ENCODE measurements at regions not wholly inside any gene's neighbourhood (a gene's known extent, or its start where the extent isn't known, plus 50 kb on each side); places are given as distances from the start of the nearest gene placed in this dataset.

DNA sequence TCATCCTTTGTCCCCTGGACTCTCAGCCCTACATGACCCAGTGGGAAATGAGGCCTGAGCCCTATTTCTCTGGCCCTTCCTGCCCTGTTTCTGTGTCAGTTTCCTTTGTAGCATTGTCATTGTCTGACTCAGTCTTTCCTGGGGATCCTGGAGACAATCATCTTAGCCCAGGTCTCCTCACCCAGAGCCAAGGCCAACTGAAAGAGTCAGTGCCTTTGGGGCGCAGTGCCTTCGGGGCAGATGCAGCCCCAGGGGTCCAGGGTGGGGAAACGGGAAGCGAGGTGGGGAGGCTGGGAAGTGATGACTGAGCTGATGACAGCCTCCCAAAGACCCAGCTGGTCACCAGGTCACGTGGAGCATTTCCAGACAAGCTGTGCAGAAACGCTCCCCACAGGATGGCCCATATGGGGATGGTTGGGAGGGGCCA, 93.3 kb upstream of the SULF2 start:
- TF ChIP-seq CTCF (IDR thresholded peaks at IDR 0.05; ENCODE audit: borderline replicate concordance, extremely low read depth, low read length, poor library complexity, severe bottlenecking) = no peak
- Histone ChIP-seq H3K9ac (ENCODE audit: low read depth, low read length) (no peak overlapping the region), H3K4me1 (ENCODE audit: insufficient read depth, low read length) (no peaks in the 10 kb centered on the region), H3K9me3 (ENCODE audit: insufficient read depth, low read length, severe bottlenecking) (no peaks in the 10 kb centered on the region), H3K36me3 (ENCODE audit: insufficient read depth, low read length) (no peaks in the 10 kb centered on the region), H3K79me2 (ENCODE audit: insufficient read depth, low read length) (no peaks in the 10 kb centered on the region), H2AFZ (ENCODE audit: low read depth, low read length) (no peak overlapping the region), H3K4me2 (ENCODE audit: insufficient read depth, low read length) (no peak overlapping the region), H3K27ac (ENCODE audit: low read length) (no peak overlapping the region), H4K20me1 (ENCODE audit: insufficient read depth, low read length) (no peaks in the 10 kb centered on the region), H3K4me3 (ENCODE audit: low read depth in 1 of 2, low read length in 2 of 2) (no peak overlapping the region), H3K27me3 (ENCODE audit: insufficient read depth, low read length, poor library complexity) (no peaks in the 10 kb centered on the region)
- DNase-seq (no peak), ATAC-seq (ENCODE audit: insufficient read depth, low read depth) (no peak)

GRCh38 chr20:47876311-47877088, 91.2 kb upstream of the SULF2 start:
- Histone ChIP-seq H3K9ac (ENCODE audit: low read depth, low read length) (no peak overlapping the region), H3K27me3 (ENCODE audit: insufficient read depth, low read length, poor library complexity) (no peaks in the 10 kb centered on the region), H3K4me2 (ENCODE audit: insufficient read depth, low read length) (no peak overlapping the region), H3K4me3 (ENCODE audit: low read depth in 1 of 2, low read length in 2 of 2) (no peak overlapping the region), H3K4me1 (ENCODE audit: insufficient read depth, low read length) (no peaks in the 10 kb centered on the region), H3K9me3 (ENCODE audit: insufficient read depth, low read length, severe bottlenecking) (no peaks in the 10 kb centered on the region), H3K79me2 (ENCODE audit: insufficient read depth, low read length) (no peaks in the 10 kb centered on the region), H4K20me1 (ENCODE audit: insufficient read depth, low read length) (no peaks in the 10 kb centered on the region), H3K27ac (ENCODE audit: low read length) (no peak overlapping the region), H3K36me3 (ENCODE audit: insufficient read depth, low read length) (no peaks in the 10 kb centered on the region), H2AFZ (ENCODE audit: low read depth, low read length) (no peak overlapping the region)
- DNase-seq (no peak), ATAC-seq (ENCODE audit: insufficient read depth, low read depth) (no peak)
- TF ChIP-seq CTCF (IDR thresholded peaks at IDR 0.05; ENCODE audit: borderline replicate concordance, extremely low read depth, low read length, poor library complexity, severe bottlenecking) (no peak), EZH2 (IDR thresholded peaks at IDR 0.05; ENCODE audit: borderline replicate concordance, low read depth, low read length, severe bottlenecking) (no peak)

DNA sequence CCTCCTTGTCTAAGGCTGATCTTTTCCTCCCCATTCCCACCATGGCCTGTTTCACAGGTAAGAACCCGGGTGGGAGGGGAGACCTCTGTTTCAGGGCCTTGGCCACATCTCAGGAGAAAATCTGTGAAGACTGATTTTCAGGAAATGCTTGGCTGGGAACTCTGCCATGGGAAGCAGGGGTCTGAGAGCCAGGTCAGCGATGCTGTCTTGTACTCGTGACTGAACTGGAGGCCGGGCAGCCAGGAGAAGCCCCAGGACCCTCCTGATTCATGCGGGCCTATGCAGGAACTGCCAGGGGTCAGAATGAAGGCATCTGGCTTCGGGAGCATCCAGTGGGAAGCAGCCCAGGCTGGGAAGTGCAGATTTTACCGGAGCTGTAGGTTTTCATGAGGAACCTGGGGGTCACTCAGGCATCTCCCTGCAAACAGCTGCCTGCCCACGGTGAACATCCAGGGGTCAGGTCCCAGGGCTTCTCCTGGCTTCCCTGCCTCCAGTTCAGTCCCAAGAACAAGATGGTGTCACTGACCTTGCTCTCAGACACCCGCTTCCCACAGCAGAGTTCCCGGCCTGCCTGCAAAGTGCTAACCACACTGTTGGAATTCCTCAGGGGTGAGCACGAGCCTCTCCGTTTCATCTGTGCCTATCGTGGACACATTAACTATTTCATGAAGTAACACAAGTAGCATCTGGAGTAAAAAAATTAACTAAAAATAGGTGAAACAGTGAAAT, 90.2 kb upstream of the SULF2 start:
- H3K9me3 ChIP-seq (ENCODE audit: insufficient read depth, low read length, severe bottlenecking) = no peaks in the 10 kb centered on the region
- no peak for DNase-seq
- H3K4me2 ChIP-seq (ENCODE audit: insufficient read depth, low read length) = no peak overlapping the region
- no peaks in the 10 kb centered on the region for H3K4me1 ChIP-seq (ENCODE audit: insufficient read depth, low read length)
- no peaks in the 10 kb centered on the region for H3K27me3 ChIP-seq (ENCODE audit: insufficient read depth, low read length, poor library complexity)
- no peaks in the 10 kb centered on the region for H4K20me1 ChIP-seq (ENCODE audit: insufficient read depth, low read length)
- H3K27ac ChIP-seq (ENCODE audit: low read length) = no peak overlapping the region
- no peak for ATAC-seq (ENCODE audit: insufficient read depth, low read depth)
- H3K79me2 ChIP-seq (ENCODE audit: insufficient read depth, low read length) = no peaks in the 10 kb centered on the region
- H3K4me3 ChIP-seq (ENCODE audit: low read depth in 1 of 2, low read length in 2 of 2) = no peak overlapping the region
- no peak overlapping the region for H3K9ac ChIP-seq (ENCODE audit: low read depth, low read length)
- H2AFZ ChIP-seq (ENCODE audit: low read depth, low read length) = no peak overlapping the region
- TF ChIP-seq CTCF (IDR thresholded peaks at IDR 0.05; ENCODE audit: borderline replicate concordance, extremely low read depth, low read length, poor library complexity, severe bottlenecking) = no peak
- no peak for TF ChIP-seq EZH2 (IDR thresholded peaks at IDR 0.05; ENCODE audit: borderline replicate concordance, low read depth, low read length, severe bottlenecking)
- H3K36me3 ChIP-seq (ENCODE audit: insufficient read depth, low read length) = no peaks in the 10 kb centered on the region
